Stomach smooth muscle (tissue), 2 donors: ENCODE measurements at regions not wholly inside any gene's neighbourhood (a gene's known extent, or its start where the extent isn't known, plus 50 kb on each side); places are given as distances from the start of the nearest gene placed in this dataset.

Experiments
- H3K27ac ChIP-seq: one replicate; pipeline ENCODE4 v1.7.0; 2013; ENCODE audit warnings: mild to moderate bottlenecking, low read length, inconsistent platforms
- H3K27me3 ChIP-seq, 2 donors: one replicate each; pipeline ENCODE4 v1.7.0; 2013; ENCODE audit warnings: low read length in 2 of 2; ENCODE audit not compliant: insufficient read depth in 2 of 2, control insufficient read depth in 1 of 2
- H3K36me3 ChIP-seq, 2 donors: one replicate each; pipeline ENCODE4 v1.7.0; 2013; ENCODE audit warnings: low read length in 2 of 2; ENCODE audit not compliant: control insufficient read depth in 2 of 2, insufficient read depth in 2 of 2
- H3K4me1 ChIP-seq: one replicate; pipeline ENCODE4 v1.7.0; 2013; ENCODE audit warnings: low read length; ENCODE audit not compliant: control insufficient read depth, insufficient read depth
- H3K4me3 ChIP-seq, 2 donors: one replicate each; pipeline ENCODE4 v1.7.0; 2013; ENCODE audit warnings: low read length in 2 of 2
- H3K9ac ChIP-seq, 2 donors: one replicate each; pipeline ENCODE4 v1.7.0; 2013; ENCODE audit warnings: low read length in 2 of 2, mild to moderate bottlenecking in 1 of 2
- H3K9me3 ChIP-seq, 2 donors: one replicate each; pipeline ENCODE4 v1.7.0; 2013; ENCODE audit warnings: low read length in 2 of 2; ENCODE audit not compliant: control insufficient read depth in 2 of 2
- donor health status: healthy.
- donor health status: Pancreatic carcinoma.

DNA sequence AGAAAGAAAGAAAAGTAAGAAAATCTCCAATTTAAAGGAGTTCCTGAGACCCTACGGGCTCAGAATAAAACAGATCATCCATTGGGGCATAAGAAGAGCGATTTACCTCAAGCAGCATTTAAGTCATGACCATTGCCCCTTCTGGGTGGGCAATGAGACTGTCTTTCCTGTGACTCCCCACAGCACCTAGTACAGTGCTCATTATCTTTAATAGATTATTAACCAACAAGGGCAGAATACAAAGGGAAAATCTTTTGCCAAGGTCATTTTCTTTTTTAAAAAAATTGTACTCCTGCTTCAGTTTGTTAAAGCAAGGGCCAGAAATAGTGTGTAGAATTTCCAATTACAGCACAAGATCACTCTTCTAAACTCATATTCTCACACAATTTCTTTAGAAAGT lies 443.3 kb upstream of the AGTR1 start:
- Histone ChIP-seq H3K27me3 (no peaks in the 10 kb centered on the region), H3K9me3 (no peaks in the 10 kb centered on the region), H3K4me1 (no peaks in the 10 kb centered on the region), H3K36me3 (no peaks in the 10 kb centered on the region), H3K9ac (no peak overlapping the region), H3K27ac (no peak overlapping the region), H3K4me3 (no peak overlapping the region)

GRCh38 chr3:148255981-148256969 lies 441.4 kb upstream of the AGTR1 start:
- no peak overlapping the region for H3K9ac ChIP-seq
- H3K4me1 ChIP-seq: no peaks in the 10 kb centered on the region
- no peaks in the 10 kb centered on the region for H3K27me3 ChIP-seq
- no peak overlapping the region for H3K4me3 ChIP-seq
- H3K9me3 ChIP-seq: no peaks in the 10 kb centered on the region
- H3K36me3 ChIP-seq: no peaks in the 10 kb centered on the region
- no peak overlapping the region for H3K27ac ChIP-seq

DNA sequence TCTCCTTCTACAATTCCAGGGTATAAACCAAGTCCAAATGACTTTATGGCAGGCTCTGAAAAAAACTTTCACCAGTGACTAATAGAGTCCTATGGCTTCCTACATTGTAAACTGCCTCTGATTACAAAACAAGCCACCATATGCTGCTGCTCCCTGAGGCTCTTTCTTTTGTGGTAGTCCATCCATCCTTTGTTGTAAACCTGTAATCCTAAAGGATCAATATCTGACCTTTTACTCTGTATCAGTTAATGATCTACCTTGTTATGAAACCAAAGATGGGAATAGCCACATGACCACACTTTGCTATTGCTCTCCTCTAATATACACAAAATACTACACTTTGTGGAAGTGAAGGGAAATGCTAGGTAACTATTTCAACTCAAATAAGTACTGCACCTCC lies 434.7 kb upstream of the AGTR1 start:
- Histone ChIP-seq H3K9me3 (no peaks in the 10 kb centered on the region), H3K27me3 (no peaks in the 10 kb centered on the region), H3K4me3 (no peak overlapping the region), H3K27ac (no peak overlapping the region), H3K4me1 (no peaks in the 10 kb centered on the region), H3K9ac (no peak overlapping the region), H3K36me3 (no peaks in the 10 kb centered on the region)

GRCh38 chr3:148265841-148266240 lies 431.9 kb upstream of the AGTR1 start:
- no peak overlapping the region for H3K9ac ChIP-seq
- no peaks in the 10 kb centered on the region for H3K4me1 ChIP-seq
- no peaks in the 10 kb centered on the region for H3K9me3 ChIP-seq
- no peak overlapping the region for H3K27ac ChIP-seq
- H3K4me3 ChIP-seq: no peak overlapping the region
- H3K36me3 ChIP-seq: no peaks in the 10 kb centered on the region
- no peaks in the 10 kb centered on the region for H3K27me3 ChIP-seq

- H3K27me3 ChIP-seq: no peaks in the 10 kb centered on the region
These were observed 431.4 kb upstream of the AGTR1 start for GRCh38 chr3:148266341-148266740.

DNA sequence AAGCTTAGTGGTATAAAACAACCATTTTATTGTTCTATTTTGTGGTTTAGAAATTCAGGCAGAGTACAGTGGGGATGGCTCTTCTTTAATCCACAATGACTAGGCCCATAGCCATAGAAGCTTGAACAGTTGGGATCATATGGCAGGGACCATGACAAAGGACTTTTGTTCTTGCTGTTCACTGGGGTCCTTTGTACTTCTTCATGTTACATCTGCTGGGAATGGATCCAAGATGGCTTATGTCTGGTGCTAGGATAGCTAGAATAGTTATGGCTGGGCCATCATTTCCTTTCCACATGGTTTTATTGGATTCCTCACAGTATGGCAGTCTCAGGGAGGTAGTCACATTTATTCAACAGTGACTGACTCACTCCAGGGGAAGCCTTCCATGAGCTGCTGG lies 427.9 kb upstream of the AGTR1 start:
- H3K4me3 ChIP-seq: no peak overlapping the region
- no peaks in the 10 kb centered on the region for H3K9me3 ChIP-seq
- no peaks in the 10 kb centered on the region for H3K36me3 ChIP-seq
- no peaks in the 10 kb centered on the region for H3K27me3 ChIP-seq
- no peaks in the 10 kb centered on the region for H3K4me1 ChIP-seq
- no peak overlapping the region for H3K9ac ChIP-seq
- H3K27ac ChIP-seq: no peak overlapping the region

More at GRCh38 chr3:148266341-148266740, 431.4 kb upstream of the AGTR1 start:
- H3K4me3 ChIP-seq: no peak overlapping the region
- no peaks in the 10 kb centered on the region for H3K36me3 ChIP-seq
- no peak overlapping the region for H3K27ac ChIP-seq
- no peak overlapping the region for H3K9ac ChIP-seq
- H3K9me3 ChIP-seq: no peaks in the 10 kb centered on the region
- no peaks in the 10 kb centered on the region for H3K4me1 ChIP-seq

- Histone ChIP-seq H3K36me3 (no peaks in the 10 kb centered on the region), H3K9me3 (no peaks in the 10 kb centered on the region), H3K4me1 (no peaks in the 10 kb centered on the region), H3K27me3 (no peaks in the 10 kb centered on the region), H3K4me3 (no peak overlapping the region), H3K27ac (no peak overlapping the region), H3K9ac (no peak overlapping the region)
These were observed 417.0 kb upstream of the AGTR1 start for GRCh38 chr3:148280623-148281242.

DNA sequence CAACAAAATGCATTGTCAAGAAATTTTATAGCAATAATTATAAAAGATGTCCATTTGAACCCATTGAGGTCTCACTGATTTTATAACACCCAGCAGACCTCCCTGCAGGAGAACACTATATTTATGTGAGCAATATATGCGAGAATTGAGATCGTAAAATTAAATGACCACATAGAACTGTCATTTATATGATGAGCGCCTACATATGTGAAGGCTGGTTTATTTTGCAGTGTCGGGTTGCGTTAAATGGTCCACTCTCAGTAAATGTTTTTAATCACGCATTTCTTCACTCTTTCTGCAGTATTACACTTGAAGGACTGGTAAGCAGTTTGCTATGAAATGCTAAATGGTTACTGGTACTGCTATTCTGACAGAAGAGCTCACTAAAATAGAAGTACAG lies 408.5 kb upstream of the AGTR1 start:
- Histone ChIP-seq H3K4me3 (no peak overlapping the region), H3K9me3 (no peaks in the 10 kb centered on the region), H3K27ac (no peak overlapping the region), H3K4me1 (no peaks in the 10 kb centered on the region), H3K36me3 (no peaks in the 10 kb centered on the region), H3K27me3 (no peaks in the 10 kb centered on the region), H3K9ac (no peak overlapping the region)

- no peak overlapping the region for H3K9ac ChIP-seq
- H3K27me3 ChIP-seq: no peaks in the 10 kb centered on the region
- no peak overlapping the region for H3K4me3 ChIP-seq
- no peaks in the 10 kb centered on the region for H3K4me1 ChIP-seq
- no peaks in the 10 kb centered on the region for H3K36me3 ChIP-seq
- H3K9me3 ChIP-seq: no peaks in the 10 kb centered on the region
- no peak overlapping the region for H3K27ac ChIP-seq
These were observed 400.7 kb upstream of the AGTR1 start for GRCh38 chr3:148297013-148297412.

DNA sequence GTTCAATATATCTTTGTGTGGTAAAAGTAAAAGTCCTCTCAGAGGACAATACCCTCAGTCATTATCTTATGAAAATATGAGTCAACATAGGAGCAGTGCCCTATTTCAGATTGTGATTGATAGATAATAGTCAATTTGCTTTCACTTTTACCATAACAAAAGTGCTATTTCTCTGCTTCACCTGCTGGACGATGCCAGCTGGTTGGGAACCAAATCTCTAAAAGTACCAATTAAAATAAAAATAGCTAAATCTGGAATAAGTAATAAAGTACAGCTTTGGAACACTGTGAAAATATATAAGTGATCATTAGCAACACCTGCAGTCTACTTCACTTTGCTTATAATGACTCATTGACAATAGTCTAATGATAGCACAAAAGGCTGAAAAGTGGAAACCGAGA lies 390.3 kb upstream of the AGTR1 start:
- Histone ChIP-seq H3K27ac (no peak overlapping the region), H3K9me3 (no peaks in the 10 kb centered on the region), H3K27me3 (no peaks in the 10 kb centered on the region), H3K9ac (no peak overlapping the region), H3K4me1 (no peaks in the 10 kb centered on the region), H3K4me3 (no peak overlapping the region), H3K36me3 (no peaks in the 10 kb centered on the region)
